Esophagus squamous epithelium (tissue), 5 donors: ENCODE measurements at regions not wholly inside any gene's neighbourhood (a gene's known extent, or its start where the extent isn't known, plus 50 kb on each side); places are given as distances from the start of the nearest gene placed in this dataset.

Experiments
- DNase-seq: peaks from one replicate; lab custom pipeline; 2025; lab: John Stamatoyannopoulos, UW
- H3K27ac ChIP-seq, 4 donors: fragments of 200-600 bp; sonication (generic); one replicate each; pipeline ENCODE4 v1.5.1; 2016 to 2019; ENCODE audit warnings: mild to moderate bottlenecking in 1 of 4
- H3K27me3 ChIP-seq, 4 donors: fragments of 200-600 bp; sonication (generic); 1 replicate in 3 of 4; 2 replicates in 1 of 4; pipeline versions ENCODE4 v1.5.1 to v1.6.0; 2017 to 2021; ENCODE audit warnings: antibody characterized with exemption in 1 of 4
- H3K36me3 ChIP-seq, 3 donors: fragments of 200-600 bp; sonication (generic); one replicate each; pipeline ENCODE4 v1.5.1; 2016 to 2019
- H3K4me1 ChIP-seq, 3 donors: fragments of 200-600 bp; sonication (generic); one replicate each; pipeline ENCODE4 v1.5.1; 2017 to 2019
- H3K4me3 ChIP-seq, 4 donors: fragments of 200-600 bp; sonication (generic); 1 replicate in 3 of 4; 2 replicates in 1 of 4; pipeline ENCODE4 v1.5.1; 2016 to 2019; ENCODE audit warnings: mild to moderate bottlenecking in 2 of 4, moderate library complexity in 1 of 4
- H3K9me3 ChIP-seq, 3 donors: fragments of 200-600 bp; sonication (generic); one replicate each; pipeline ENCODE4 v1.5.1; 2016 to 2019
- POLR2A ChIP-seq, 4 donors: fragments of 450-650 bp; IDR thresholded peaks; one replicate each; pipeline ENCODE4 v1.6.1; 2017; ENCODE audit warnings: antibody characterized with exemption in 4 of 4, mild to moderate bottlenecking in 4 of 4, moderate library complexity in 3 of 4
- WGBS, 2 donors: methylation state at CpG; one replicate each; pipeline ENCODE4 v1.1.5; 2018; 5-methylcytosine and 5-hydroxymethylcytosine counted together
- intact Hi-C: fragments of 100-400 bp; cut with DNase I; formaldehyde crosslinking; loops from one replicate; pipeline ENCODE4 v1.15.0; 2022
- TF ChIP-seq, protein P1 (sequence below), 6 experiments: fragments of 450-650 bp in 4 of 6; fragments of 200-600 bp in 2 of 6; sonication (generic) in 2 of 6; IDR thresholded peaks; one replicate each; pipeline ENCODE4 v1.5.1; 2016 to 2019; ENCODE audit warnings: antibody characterized with exemption in 6 of 6, mild to moderate bottlenecking in 4 of 6, moderate library complexity in 4 of 6
- donor health status: DM: yes; HTN: yes; CAD: no.

GRCh38 chr5:168184103-168184502 is 107.3 kb upstream of the WWC1 start:
- intact Hi-C loops, result no loop called here
- DNase-seq, result no peak
- no peak overlapping the region for H3K4me3 ChIP-seq
- H3K36me3 ChIP-seq, result no peaks in the 10 kb centered on the region
- H3K4me1 ChIP-seq, result no peaks in the 10 kb centered on the region
- H3K27ac ChIP-seq, result no peak overlapping the region
- WGBS, 2 donors, result 90 to 96% methylated on average over 2 of the region's 2 CpGs
- no peaks in the 10 kb centered on the region for H3K27me3 ChIP-seq
- TF ChIP-seq, protein P1, sequence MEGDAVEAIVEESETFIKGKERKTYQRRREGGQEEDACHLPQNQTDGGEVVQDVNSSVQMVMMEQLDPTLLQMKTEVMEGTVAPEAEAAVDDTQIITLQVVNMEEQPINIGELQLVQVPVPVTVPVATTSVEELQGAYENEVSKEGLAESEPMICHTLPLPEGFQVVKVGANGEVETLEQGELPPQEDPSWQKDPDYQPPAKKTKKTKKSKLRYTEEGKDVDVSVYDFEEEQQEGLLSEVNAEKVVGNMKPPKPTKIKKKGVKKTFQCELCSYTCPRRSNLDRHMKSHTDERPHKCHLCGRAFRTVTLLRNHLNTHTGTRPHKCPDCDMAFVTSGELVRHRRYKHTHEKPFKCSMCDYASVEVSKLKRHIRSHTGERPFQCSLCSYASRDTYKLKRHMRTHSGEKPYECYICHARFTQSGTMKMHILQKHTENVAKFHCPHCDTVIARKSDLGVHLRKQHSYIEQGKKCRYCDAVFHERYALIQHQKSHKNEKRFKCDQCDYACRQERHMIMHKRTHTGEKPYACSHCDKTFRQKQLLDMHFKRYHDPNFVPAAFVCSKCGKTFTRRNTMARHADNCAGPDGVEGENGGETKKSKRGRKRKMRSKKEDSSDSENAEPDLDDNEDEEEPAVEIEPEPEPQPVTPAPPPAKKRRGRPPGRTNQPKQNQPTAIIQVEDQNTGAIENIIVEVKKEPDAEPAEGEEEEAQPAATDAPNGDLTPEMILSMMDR (IDR thresholded peaks at IDR 0.05), result no peak
- TF ChIP-seq POLR2A (IDR thresholded peaks at IDR 0.05), result no peak
- no peaks in the 10 kb centered on the region for H3K9me3 ChIP-seq

DNA sequence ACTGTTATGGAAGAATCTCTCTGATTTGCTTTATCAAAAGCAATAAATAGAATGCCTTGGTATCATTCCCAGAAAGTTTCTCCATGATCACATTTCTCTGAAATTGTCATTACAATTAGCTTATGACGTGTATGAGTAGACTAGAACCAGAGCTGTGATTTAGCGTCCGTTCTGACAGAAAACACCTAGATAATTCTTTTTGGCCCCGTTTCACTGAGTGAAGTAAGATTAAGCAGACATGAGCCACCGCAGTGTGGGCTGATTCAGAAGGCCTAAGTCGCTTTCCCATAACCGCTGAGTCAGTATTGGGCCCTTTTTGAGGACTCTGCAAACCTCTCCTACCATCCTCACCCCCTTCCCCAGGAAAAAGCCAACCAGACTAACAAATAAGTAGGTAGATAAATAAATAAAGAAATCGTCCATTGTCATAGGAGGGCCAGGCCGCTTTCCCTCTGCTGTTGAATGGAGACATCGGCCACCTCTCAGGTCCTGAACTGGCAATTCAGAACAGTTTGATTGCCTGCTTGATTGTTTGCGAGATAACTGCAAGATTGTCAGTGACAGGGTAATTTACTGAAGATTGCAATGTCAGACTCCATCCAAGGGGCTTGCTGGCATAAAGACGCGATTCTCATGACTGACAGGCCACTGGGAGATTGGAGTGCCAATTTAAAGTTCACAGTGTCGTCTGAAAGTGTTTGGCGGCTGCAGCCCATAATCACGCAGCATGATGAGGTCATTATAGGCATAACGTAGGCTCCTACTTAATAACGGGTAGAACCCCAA is 105.0 kb upstream of the WWC1 start:
- no peaks in the 10 kb centered on the region for H3K9me3 ChIP-seq
- no peak for DNase-seq
- WGBS, 2 donors, result 85 to 92% methylated on average over 16 to 18 of the region's 18 CpGs
- H3K27ac ChIP-seq, result no peak overlapping the region
- TF ChIP-seq POLR2A (IDR thresholded peaks at IDR 0.05), result no peak
- TF ChIP-seq, protein P1 (IDR thresholded peaks at IDR 0.05), result no peak
- H3K4me1 ChIP-seq, result no peaks in the 10 kb centered on the region
- H3K4me3 ChIP-seq, result no peak overlapping the region
- H3K36me3 ChIP-seq, result no peaks in the 10 kb centered on the region
- intact Hi-C loops, result no loop called here
- H3K27me3 ChIP-seq, result no peaks in the 10 kb centered on the region

DNA sequence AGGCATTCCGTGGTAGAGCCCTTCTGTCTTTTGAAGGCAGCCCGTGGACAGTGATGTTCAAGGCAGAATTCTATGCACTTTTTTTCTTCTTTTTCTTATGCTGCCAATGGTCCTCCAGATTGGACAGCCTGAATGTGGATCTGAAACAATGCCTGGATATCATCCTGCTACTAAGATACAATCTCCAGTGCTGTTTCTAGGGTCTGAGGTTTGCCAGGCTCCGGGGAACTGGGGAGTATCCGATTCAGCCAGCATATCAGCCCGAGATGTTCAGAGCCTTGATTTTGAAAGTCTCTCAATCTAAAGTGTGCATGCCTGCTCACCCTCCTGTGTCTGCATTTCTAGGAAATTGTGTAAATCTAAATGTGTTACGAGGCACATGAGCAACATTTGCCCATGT is 103.8 kb upstream of the WWC1 start:
- H3K9me3 ChIP-seq, result no peaks in the 10 kb centered on the region
- DNase-seq, result no peak
- H3K4me3 ChIP-seq, result no peak overlapping the region
- H3K27me3 ChIP-seq, result no peaks in the 10 kb centered on the region
- TF ChIP-seq, protein P1 (IDR thresholded peaks at IDR 0.05), result no peak
- TF ChIP-seq POLR2A (IDR thresholded peaks at IDR 0.05), result no peak
- no peak overlapping the region for H3K27ac ChIP-seq
- 86 to 88% methylated on average over 6 of the region's 6 CpGs for WGBS, 2 donors
- no peaks in the 10 kb centered on the region for H3K36me3 ChIP-seq
- H3K4me1 ChIP-seq, result no peaks in the 10 kb centered on the region
- intact Hi-C loops, result no loop called here

- no peaks in the 10 kb centered on the region for H3K36me3 ChIP-seq
- no peaks in the 10 kb centered on the region for H3K9me3 ChIP-seq
- 92% methylated on average over 8 of the region's 8 CpGs for whole genome bisulfite sequencing, 2 donors
- H3K4me3 ChIP-seq, result no peak overlapping the region
- H3K4me1 ChIP-seq, result no peaks in the 10 kb centered on the region
- H3K27ac ChIP-seq, result no peak overlapping the region
- DNase-seq, result no peak
- intact Hi-C loops, result no loop called here
- H3K27me3 ChIP-seq, result no peaks in the 10 kb centered on the region
- TF ChIP-seq, protein P1 (IDR thresholded peaks at IDR 0.05), result no peak
- TF ChIP-seq POLR2A (IDR thresholded peaks at IDR 0.05), result no peak
Measured at GRCh38 chr5:168188182-168188581, 103.3 kb upstream of the WWC1 start.

DNA sequence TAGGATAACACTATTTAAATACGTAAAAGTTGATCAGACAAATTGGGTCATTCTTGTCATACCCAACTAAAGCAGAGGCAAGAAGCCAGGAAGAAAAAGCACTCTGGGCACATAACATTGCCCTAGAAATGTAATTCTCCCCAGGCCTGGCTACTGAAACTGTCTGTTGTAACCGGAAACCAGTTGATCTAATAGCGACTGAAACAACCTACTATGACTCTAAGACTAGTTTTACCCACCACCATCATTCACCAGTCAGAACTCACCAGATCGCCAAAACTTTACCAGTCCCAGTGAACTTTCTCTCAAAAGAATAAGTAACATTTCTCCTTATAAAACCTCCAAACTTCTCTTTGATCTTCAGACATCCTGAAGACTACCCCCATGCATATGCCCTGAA is 99.3 kb upstream of the WWC1 start:
- 84 to 92% methylated on average over 4 of the region's 4 CpGs for WGBS, 2 donors
- Histone ChIP-seq H3K4me3 (no peak overlapping the region), H3K4me1 (no peaks in the 10 kb centered on the region), H3K27ac (no peak overlapping the region), H3K27me3 (no peaks in the 10 kb centered on the region), H3K36me3 (no peaks in the 10 kb centered on the region), H3K9me3 (no peaks in the 10 kb centered on the region)
- DNase-seq, result no peak
- TF ChIP-seq, protein P1 (IDR thresholded peaks at IDR 0.05), result no peak
- TF ChIP-seq POLR2A (IDR thresholded peaks at IDR 0.05), result no peak
- intact Hi-C loops, result no loop called here
